HUES6 (cell line): ENCODE measurements at regions not wholly inside any gene's neighbourhood (a gene's known extent, or its start where the extent isn't known, plus 50 kb on each side); places are given as distances from the start of the nearest gene placed in this dataset.

ENCODE experiments used
- H3K27ac ChIP-seq: 2 replicates; pipeline ENCODE4 v1.7.0; 2013; ENCODE audit warnings: low read depth, mild to moderate bottlenecking, low read length, inconsistent platforms
- H3K27me3 ChIP-seq: 2 replicates; pipeline ENCODE4 v1.6.1; 2013; ENCODE audit warnings: low read length; ENCODE audit not compliant: control insufficient read depth, insufficient read depth
- H3K36me3 ChIP-seq: 2 replicates; pipeline ENCODE4 v1.6.1; 2013; ENCODE audit warnings: low read length; ENCODE audit not compliant: control insufficient read depth, insufficient read depth
- H3K4me1 ChIP-seq: 2 replicates; pipeline ENCODE4 v1.6.1; 2013; ENCODE audit warnings: low read length; ENCODE audit not compliant: control insufficient read depth, insufficient read depth
- H3K4me3 ChIP-seq: 2 replicates; pipeline ENCODE4 v1.5.1; 2013; ENCODE audit warnings: low read depth, low read length
- H3K9ac ChIP-seq: one replicate; pipeline ENCODE4 v1.6.1; 2013; ENCODE audit warnings: mild to moderate bottlenecking, low read length
- H3K9me3 ChIP-seq: 2 replicates; pipeline ENCODE4 v1.6.1; 2013; ENCODE audit warnings: low read depth, low read length; ENCODE audit not compliant: control insufficient read depth, insufficient read depth

- no peak overlapping the region for H3K4me3 ChIP-seq
- no peaks in the 10 kb centered on the region for H3K36me3 ChIP-seq
- no peak overlapping the region for H3K9ac ChIP-seq
- peaks cover 12% of the 10 kb centered on the region for H3K4me1 ChIP-seq
- no peaks in the 10 kb centered on the region for H3K27me3 ChIP-seq
- H3K9me3 ChIP-seq = no peaks in the 10 kb centered on the region
- no peak overlapping the region for H3K27ac ChIP-seq
These were observed 300.6 kb upstream of the PRMT6 start for GRCh38 chr1:106755682-106756406.

GRCh38 chr1:106756752-106757151 lies 299.7 kb upstream of the PRMT6 start:
- no peaks in the 10 kb centered on the region for H3K36me3 ChIP-seq
- no peak overlapping the region for H3K9ac ChIP-seq
- no peaks in the 10 kb centered on the region for H3K27me3 ChIP-seq
- no peak overlapping the region for H3K4me3 ChIP-seq
- no peaks in the 10 kb centered on the region for H3K9me3 ChIP-seq
- no peak overlapping the region for H3K27ac ChIP-seq
- peaks cover 6% of the 10 kb centered on the region; the same call in 1 of the 2 replicates for H3K4me1 ChIP-seq

- no peaks in the 10 kb centered on the region for H3K36me3 ChIP-seq
- no peak overlapping the region for H3K4me3 ChIP-seq
- H3K9me3 ChIP-seq = no peaks in the 10 kb centered on the region
- H3K27ac ChIP-seq = no peak overlapping the region
- H3K9ac ChIP-seq = no peak overlapping the region
- H3K27me3 ChIP-seq = no peaks in the 10 kb centered on the region
- no peaks in the 10 kb centered on the region for H3K4me1 ChIP-seq
These were observed 288.4 kb upstream of the PRMT6 start for GRCh38 chr1:106768077-106768476.

GRCh38 chr1:106768501-106768900 lies 288.0 kb upstream of the PRMT6 start:
- Histone ChIP-seq H3K9me3 (no peaks in the 10 kb centered on the region), H3K27ac (no peak overlapping the region), H3K4me3 (no peak overlapping the region), H3K9ac (no peak overlapping the region), H3K4me1 (no peaks in the 10 kb centered on the region), H3K27me3 (no peaks in the 10 kb centered on the region), H3K36me3 (no peaks in the 10 kb centered on the region)

- Histone ChIP-seq H3K36me3 (no peaks in the 10 kb centered on the region), H3K27me3 (no peaks in the 10 kb centered on the region), H3K9me3 (peaks cover 3% of the 10 kb centered on the region; the same call in 1 of the 2 replicates), H3K4me1 (no peaks in the 10 kb centered on the region), H3K9ac (no peak overlapping the region), H3K4me3 (no peak overlapping the region), H3K27ac (no peak overlapping the region)
These were observed 283.3 kb upstream of the PRMT6 start for GRCh38 chr1:106773206-106773605.

GRCh38 chr1:106780066-106780465 lies 276.4 kb upstream of the PRMT6 start:
- Histone ChIP-seq H3K9ac (no peak overlapping the region), H3K27me3 (no peaks in the 10 kb centered on the region), H3K36me3 (no peaks in the 10 kb centered on the region), H3K4me1 (no peaks in the 10 kb centered on the region), H3K4me3 (no peak overlapping the region), H3K27ac (no peak overlapping the region), H3K9me3 (peaks cover 3% of the 10 kb centered on the region; the same call in 1 of the 2 replicates)

GRCh38 chr1:106780806-106781569 lies 275.5 kb upstream of the PRMT6 start:
- Histone ChIP-seq H3K27ac (no peak overlapping the region), H3K27me3 (no peaks in the 10 kb centered on the region), H3K4me1 (no peaks in the 10 kb centered on the region), H3K4me3 (no peak overlapping the region), H3K36me3 (no peaks in the 10 kb centered on the region), H3K9me3 (peaks cover 3% of the 10 kb centered on the region; the same call in 1 of the 2 replicates), H3K9ac (no peak overlapping the region)

GRCh38 chr1:106785176-106785575 lies 271.3 kb upstream of the PRMT6 start:
- H3K36me3 ChIP-seq = no peaks in the 10 kb centered on the region
- no peak overlapping the region for H3K27ac ChIP-seq
- no peak overlapping the region for H3K9ac ChIP-seq
- no peak overlapping the region for H3K4me3 ChIP-seq
- H3K4me1 ChIP-seq = no peaks in the 10 kb centered on the region
- H3K9me3 ChIP-seq = no peaks in the 10 kb centered on the region
- no peaks in the 10 kb centered on the region for H3K27me3 ChIP-seq

GRCh38 chr1:106787520-106787919 lies 269.0 kb upstream of the PRMT6 start:
- Histone ChIP-seq H3K9ac (no peak overlapping the region), H3K27ac (no peak overlapping the region), H3K36me3 (no peaks in the 10 kb centered on the region), H3K9me3 (no peaks in the 10 kb centered on the region), H3K4me3 (no peak overlapping the region), H3K27me3 (no peaks in the 10 kb centered on the region), H3K4me1 (no peaks in the 10 kb centered on the region)

GRCh38 chr1:106789686-106790085 lies 266.8 kb upstream of the PRMT6 start:
- Histone ChIP-seq H3K4me3 (no peak overlapping the region), H3K27me3 (no peaks in the 10 kb centered on the region), H3K36me3 (no peaks in the 10 kb centered on the region), H3K9me3 (no peaks in the 10 kb centered on the region), H3K27ac (no peak overlapping the region), H3K9ac (no peak overlapping the region), H3K4me1 (no peaks in the 10 kb centered on the region)

GRCh38 chr1:106791041-106791440 lies 265.4 kb upstream of the PRMT6 start:
- no peaks in the 10 kb centered on the region for H3K9me3 ChIP-seq
- H3K36me3 ChIP-seq = no peaks in the 10 kb centered on the region
- H3K27ac ChIP-seq = no peak overlapping the region
- H3K27me3 ChIP-seq = no peaks in the 10 kb centered on the region
- no peak overlapping the region for H3K9ac ChIP-seq
- H3K4me1 ChIP-seq = no peaks in the 10 kb centered on the region
- no peak overlapping the region for H3K4me3 ChIP-seq
